Mammary epithelial cell (primary cell): ENCODE measurements at regions not wholly inside any gene's neighbourhood (a gene's known extent, or its start where the extent isn't known, plus 50 kb on each side); places are given as distances from the start of the nearest gene placed in this dataset.

Source experiments
- EZH2 ChIP-seq: IDR thresholded peaks from 2 replicates; pipeline ENCODE4 v1.6.1; 2012; ENCODE audit warnings: low read length, inconsistent platforms, borderline replicate concordance
- TF ChIP-seq, protein P1 (sequence below), 2 donors: IDR thresholded peaks in 1 of 2; conservative IDR thresholded peaks in 1 of 2; 2 replicates each; pipeline ENCODE4 v1.5.1; 2011 to 2012; ENCODE audit warnings: inconsistent platforms in 2 of 2, low read length in 2 of 2, mild to moderate bottlenecking in 2 of 2, control low read depth in 1 of 2, low read depth in 1 of 2; ENCODE audit not compliant: insufficient read depth in 1 of 2; ENCODE audit errors: extremely low read depth in 1 of 2

DNA sequence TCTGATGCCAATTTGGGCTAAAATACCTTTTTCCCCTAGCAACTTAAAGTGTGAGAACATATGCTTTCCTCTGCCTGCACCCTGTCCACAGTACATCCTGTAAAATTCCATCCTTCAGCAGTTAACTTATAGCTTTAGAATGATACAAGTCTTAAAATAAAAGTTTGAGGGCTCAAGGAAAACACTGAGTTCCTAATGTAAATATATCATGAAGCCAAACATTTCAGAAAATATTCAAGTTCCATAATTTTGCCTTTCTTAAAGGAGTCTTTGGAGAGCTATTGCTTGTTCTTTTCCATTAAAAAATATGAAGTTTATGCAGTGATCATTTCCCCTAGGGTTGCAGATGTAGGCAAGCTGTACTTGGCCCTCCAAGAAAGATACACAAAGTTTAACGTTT lies 303.8 kb downstream of the COL12A1 start:
- no peak for TF ChIP-seq EZH2
- TF ChIP-seq, protein P1, sequence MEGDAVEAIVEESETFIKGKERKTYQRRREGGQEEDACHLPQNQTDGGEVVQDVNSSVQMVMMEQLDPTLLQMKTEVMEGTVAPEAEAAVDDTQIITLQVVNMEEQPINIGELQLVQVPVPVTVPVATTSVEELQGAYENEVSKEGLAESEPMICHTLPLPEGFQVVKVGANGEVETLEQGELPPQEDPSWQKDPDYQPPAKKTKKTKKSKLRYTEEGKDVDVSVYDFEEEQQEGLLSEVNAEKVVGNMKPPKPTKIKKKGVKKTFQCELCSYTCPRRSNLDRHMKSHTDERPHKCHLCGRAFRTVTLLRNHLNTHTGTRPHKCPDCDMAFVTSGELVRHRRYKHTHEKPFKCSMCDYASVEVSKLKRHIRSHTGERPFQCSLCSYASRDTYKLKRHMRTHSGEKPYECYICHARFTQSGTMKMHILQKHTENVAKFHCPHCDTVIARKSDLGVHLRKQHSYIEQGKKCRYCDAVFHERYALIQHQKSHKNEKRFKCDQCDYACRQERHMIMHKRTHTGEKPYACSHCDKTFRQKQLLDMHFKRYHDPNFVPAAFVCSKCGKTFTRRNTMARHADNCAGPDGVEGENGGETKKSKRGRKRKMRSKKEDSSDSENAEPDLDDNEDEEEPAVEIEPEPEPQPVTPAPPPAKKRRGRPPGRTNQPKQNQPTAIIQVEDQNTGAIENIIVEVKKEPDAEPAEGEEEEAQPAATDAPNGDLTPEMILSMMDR (conservative IDR thresholded peaks at IDR 0.05 in 1 of 2, IDR thresholded peaks at IDR 0.05 in 1 of 2; ENCODE audit: extremely low read depth in 1 of 2, insufficient read depth in 1 of 2, low read depth in 1 of 2, low read length in 2 of 2) = no peak
